ENCODE measurements at regions not wholly inside any gene's neighbourhood (a gene's known extent, or its start where the extent isn't known, plus 50 kb on each side); places are given as distances from the start of the nearest gene placed in this dataset.

- Histone ChIP-seq H3K4me3 (ENCODE audit: low read length in 2 of 2) (no peak overlapping the region), H3K9ac (ENCODE audit: low read length in 2 of 2) (no peak overlapping the region), H3K27me3 (ENCODE audit: control insufficient read depth in 1 of 2, insufficient read depth in 2 of 2, low read length in 2 of 2) (no peaks in the 10 kb centered on the region), H3K27ac (ENCODE audit: low read length) (no peak overlapping the region), H3K36me3 (ENCODE audit: control insufficient read depth in 2 of 2, insufficient read depth in 2 of 2, low read length in 2 of 2) (no peaks in the 10 kb centered on the region), H3K9me3 (ENCODE audit: control insufficient read depth in 2 of 2, low read length in 2 of 2) (no peaks in the 10 kb centered on the region), H3K4me1 (ENCODE audit: control insufficient read depth, insufficient read depth, low read length) (no peaks in the 10 kb centered on the region)
Observed at GRCh38 chr10:107487284-107487683, 322.8 kb upstream of the SORCS1 start.

- H3K4me1 ChIP-seq (ENCODE audit: control insufficient read depth, insufficient read depth, low read length): no peaks in the 10 kb centered on the region
- H3K9me3 ChIP-seq (ENCODE audit: control insufficient read depth in 2 of 2, low read length in 2 of 2): peaks cover 0 to 2% of the 10 kb centered on the region in 2 donors
- no peak overlapping the region for H3K4me3 ChIP-seq (ENCODE audit: low read length in 2 of 2)
- no peak overlapping the region for H3K27ac ChIP-seq (ENCODE audit: low read length)
- H3K9ac ChIP-seq (ENCODE audit: low read length in 2 of 2): no peak overlapping the region
- no peaks in the 10 kb centered on the region for H3K27me3 ChIP-seq (ENCODE audit: control insufficient read depth in 1 of 2, insufficient read depth in 2 of 2, low read length in 2 of 2)
- no peaks in the 10 kb centered on the region for H3K36me3 ChIP-seq (ENCODE audit: control insufficient read depth in 2 of 2, insufficient read depth in 2 of 2, low read length in 2 of 2)
Observed at GRCh38 chr10:107485019-107485418, 320.5 kb upstream of the SORCS1 start.

GRCh38 chr10:107481881-107482280, 317.4 kb upstream of the SORCS1 start:
- Histone ChIP-seq H3K9me3 (ENCODE audit: control insufficient read depth in 2 of 2, low read length in 2 of 2) (peaks cover 0 to 2% of the 10 kb centered on the region in 2 donors), H3K4me3 (ENCODE audit: low read length in 2 of 2) (no peak overlapping the region), H3K27ac (ENCODE audit: low read length) (no peak overlapping the region), H3K4me1 (ENCODE audit: control insufficient read depth, insufficient read depth, low read length) (no peaks in the 10 kb centered on the region), H3K36me3 (ENCODE audit: control insufficient read depth in 2 of 2, insufficient read depth in 2 of 2, low read length in 2 of 2) (no peaks in the 10 kb centered on the region), H3K27me3 (ENCODE audit: control insufficient read depth in 1 of 2, insufficient read depth in 2 of 2, low read length in 2 of 2) (no peaks in the 10 kb centered on the region), H3K9ac (ENCODE audit: low read length in 2 of 2) (no peak overlapping the region)

GRCh38 chr10:107481224-107481623, 316.7 kb upstream of the SORCS1 start:
- H3K27ac ChIP-seq (ENCODE audit: low read length): no peak overlapping the region
- no peaks in the 10 kb centered on the region for H3K27me3 ChIP-seq (ENCODE audit: control insufficient read depth in 1 of 2, insufficient read depth in 2 of 2, low read length in 2 of 2)
- no peaks in the 10 kb centered on the region for H3K36me3 ChIP-seq (ENCODE audit: control insufficient read depth in 2 of 2, insufficient read depth in 2 of 2, low read length in 2 of 2)
- H3K9ac ChIP-seq (ENCODE audit: low read length in 2 of 2): no peak overlapping the region
- H3K4me3 ChIP-seq (ENCODE audit: low read length in 2 of 2): no peak overlapping the region
- peaks cover 0 to 2% of the 10 kb centered on the region in 2 donors for H3K9me3 ChIP-seq (ENCODE audit: control insufficient read depth in 2 of 2, low read length in 2 of 2)
- H3K4me1 ChIP-seq (ENCODE audit: control insufficient read depth, insufficient read depth, low read length): no peaks in the 10 kb centered on the region

- Histone ChIP-seq H3K27me3 (ENCODE audit: control insufficient read depth in 1 of 2, insufficient read depth in 2 of 2, low read length in 2 of 2) (no peaks in the 10 kb centered on the region), H3K4me3 (ENCODE audit: low read length in 2 of 2) (no peak overlapping the region)
Observed at GRCh38 chr10:107480781-107481180, 316.3 kb upstream of the SORCS1 start.

GRCh38 chr10:107477266-107477665, 312.8 kb upstream of the SORCS1 start:
- Histone ChIP-seq H3K27me3 (ENCODE audit: control insufficient read depth in 1 of 2, insufficient read depth in 2 of 2, low read length in 2 of 2) (no peaks in the 10 kb centered on the region), H3K9ac (ENCODE audit: low read length in 2 of 2) (no peak overlapping the region)

More at GRCh38 chr10:107480781-107481180, 316.3 kb upstream of the SORCS1 start:
- Histone ChIP-seq H3K9ac (ENCODE audit: low read length in 2 of 2) (no peak overlapping the region), H3K36me3 (ENCODE audit: control insufficient read depth in 2 of 2, insufficient read depth in 2 of 2, low read length in 2 of 2) (no peaks in the 10 kb centered on the region), H3K4me1 (ENCODE audit: control insufficient read depth, insufficient read depth, low read length) (no peaks in the 10 kb centered on the region), H3K27ac (ENCODE audit: low read length) (no peak overlapping the region), H3K9me3 (ENCODE audit: control insufficient read depth in 2 of 2, low read length in 2 of 2) (peaks cover 0 to 2% of the 10 kb centered on the region in 2 donors)

GRCh38 chr10:107476408-107476807, 311.9 kb upstream of the SORCS1 start:
- H3K4me3 ChIP-seq (ENCODE audit: low read length in 2 of 2): no peak overlapping the region
- no peaks in the 10 kb centered on the region for H3K36me3 ChIP-seq (ENCODE audit: control insufficient read depth in 2 of 2, insufficient read depth in 2 of 2, low read length in 2 of 2)
- H3K4me1 ChIP-seq (ENCODE audit: control insufficient read depth, insufficient read depth, low read length): peaks cover 1% of the 10 kb centered on the region
- no peaks in the 10 kb centered on the region for H3K9me3 ChIP-seq (ENCODE audit: control insufficient read depth in 2 of 2, low read length in 2 of 2)
- H3K9ac ChIP-seq (ENCODE audit: low read length in 2 of 2): no peak overlapping the region
- H3K27me3 ChIP-seq (ENCODE audit: control insufficient read depth in 1 of 2, insufficient read depth in 2 of 2, low read length in 2 of 2): no peaks in the 10 kb centered on the region
- H3K27ac ChIP-seq (ENCODE audit: low read length): no peak overlapping the region

More at GRCh38 chr10:107477266-107477665, 312.8 kb upstream of the SORCS1 start:
- H3K27ac ChIP-seq (ENCODE audit: low read length): no peak overlapping the region
- no peak overlapping the region for H3K4me3 ChIP-seq (ENCODE audit: low read length in 2 of 2)
- H3K4me1 ChIP-seq (ENCODE audit: control insufficient read depth, insufficient read depth, low read length): no peaks in the 10 kb centered on the region
- peaks cover 0 to 2% of the 10 kb centered on the region in 2 donors for H3K9me3 ChIP-seq (ENCODE audit: control insufficient read depth in 2 of 2, low read length in 2 of 2)
- no peaks in the 10 kb centered on the region for H3K36me3 ChIP-seq (ENCODE audit: control insufficient read depth in 2 of 2, insufficient read depth in 2 of 2, low read length in 2 of 2)

- Histone ChIP-seq H3K4me3 (ENCODE audit: low read length in 2 of 2) (no peak overlapping the region), H3K4me1 (ENCODE audit: control insufficient read depth, insufficient read depth, low read length) (peaks cover 2% of the 10 kb centered on the region), H3K9ac (ENCODE audit: low read length in 2 of 2) (no peak overlapping the region), H3K9me3 (ENCODE audit: control insufficient read depth in 2 of 2, low read length in 2 of 2) (no peaks in the 10 kb centered on the region), H3K27me3 (ENCODE audit: control insufficient read depth in 1 of 2, insufficient read depth in 2 of 2, low read length in 2 of 2) (no peaks in the 10 kb centered on the region), H3K36me3 (ENCODE audit: control insufficient read depth in 2 of 2, insufficient read depth in 2 of 2, low read length in 2 of 2) (no peaks in the 10 kb centered on the region), H3K27ac (ENCODE audit: low read length) (no peak overlapping the region)
Observed at GRCh38 chr10:107474650-107475049, 310.1 kb upstream of the SORCS1 start.

GRCh38 chr10:107473225-107473624, 308.7 kb upstream of the SORCS1 start:
- no peaks in the 10 kb centered on the region for H3K9me3 ChIP-seq (ENCODE audit: control insufficient read depth in 2 of 2, low read length in 2 of 2)
- no peaks in the 10 kb centered on the region for H3K27me3 ChIP-seq (ENCODE audit: control insufficient read depth in 1 of 2, insufficient read depth in 2 of 2, low read length in 2 of 2)
- H3K36me3 ChIP-seq (ENCODE audit: control insufficient read depth in 2 of 2, insufficient read depth in 2 of 2, low read length in 2 of 2): no peaks in the 10 kb centered on the region
- H3K4me1 ChIP-seq (ENCODE audit: control insufficient read depth, insufficient read depth, low read length): peaks cover 2% of the 10 kb centered on the region
- H3K27ac ChIP-seq (ENCODE audit: low read length): no peak overlapping the region
- H3K9ac ChIP-seq (ENCODE audit: low read length in 2 of 2): no peak overlapping the region
- no peak overlapping the region for H3K4me3 ChIP-seq (ENCODE audit: low read length in 2 of 2)

- no peaks in the 10 kb centered on the region for H3K36me3 ChIP-seq (ENCODE audit: control insufficient read depth in 2 of 2, insufficient read depth in 2 of 2, low read length in 2 of 2)
- H3K9me3 ChIP-seq (ENCODE audit: control insufficient read depth in 2 of 2, low read length in 2 of 2): no peaks in the 10 kb centered on the region
- H3K4me3 ChIP-seq (ENCODE audit: low read length in 2 of 2): no peak overlapping the region
Observed at GRCh38 chr10:107471911-107472310, 307.4 kb upstream of the SORCS1 start.

GRCh38 chr10:107453561-107453960, 289.1 kb upstream of the SORCS1 start:
- no peaks in the 10 kb centered on the region for H3K36me3 ChIP-seq (ENCODE audit: control insufficient read depth in 2 of 2, insufficient read depth in 2 of 2, low read length in 2 of 2)

More at GRCh38 chr10:107471911-107472310, 307.4 kb upstream of the SORCS1 start:
- Histone ChIP-seq H3K27ac (ENCODE audit: low read length) (no peak overlapping the region), H3K9ac (ENCODE audit: low read length in 2 of 2) (no peak overlapping the region), H3K27me3 (ENCODE audit: control insufficient read depth in 1 of 2, insufficient read depth in 2 of 2, low read length in 2 of 2) (no peaks in the 10 kb centered on the region), H3K4me1 (ENCODE audit: control insufficient read depth, insufficient read depth, low read length) (peaks cover 2% of the 10 kb centered on the region)

More at GRCh38 chr10:107453561-107453960, 289.1 kb upstream of the SORCS1 start:
- H3K4me3 ChIP-seq (ENCODE audit: low read length in 2 of 2): no peak overlapping the region
- H3K4me1 ChIP-seq (ENCODE audit: control insufficient read depth, insufficient read depth, low read length): no peaks in the 10 kb centered on the region
- H3K27me3 ChIP-seq (ENCODE audit: control insufficient read depth in 1 of 2, insufficient read depth in 2 of 2, low read length in 2 of 2): no peaks in the 10 kb centered on the region
- no peaks in the 10 kb centered on the region for H3K9me3 ChIP-seq (ENCODE audit: control insufficient read depth in 2 of 2, low read length in 2 of 2)
- H3K9ac ChIP-seq (ENCODE audit: low read length in 2 of 2): no peak overlapping the region
- no peak overlapping the region for H3K27ac ChIP-seq (ENCODE audit: low read length)

Measured in stomach smooth muscle (tissue), 2 donors.